ENCODE measurements at regions not wholly inside any gene's neighbourhood (a gene's known extent, or its start where the extent isn't known, plus 50 kb on each side); places are given as distances from the start of the nearest gene placed in this dataset.

DNA sequence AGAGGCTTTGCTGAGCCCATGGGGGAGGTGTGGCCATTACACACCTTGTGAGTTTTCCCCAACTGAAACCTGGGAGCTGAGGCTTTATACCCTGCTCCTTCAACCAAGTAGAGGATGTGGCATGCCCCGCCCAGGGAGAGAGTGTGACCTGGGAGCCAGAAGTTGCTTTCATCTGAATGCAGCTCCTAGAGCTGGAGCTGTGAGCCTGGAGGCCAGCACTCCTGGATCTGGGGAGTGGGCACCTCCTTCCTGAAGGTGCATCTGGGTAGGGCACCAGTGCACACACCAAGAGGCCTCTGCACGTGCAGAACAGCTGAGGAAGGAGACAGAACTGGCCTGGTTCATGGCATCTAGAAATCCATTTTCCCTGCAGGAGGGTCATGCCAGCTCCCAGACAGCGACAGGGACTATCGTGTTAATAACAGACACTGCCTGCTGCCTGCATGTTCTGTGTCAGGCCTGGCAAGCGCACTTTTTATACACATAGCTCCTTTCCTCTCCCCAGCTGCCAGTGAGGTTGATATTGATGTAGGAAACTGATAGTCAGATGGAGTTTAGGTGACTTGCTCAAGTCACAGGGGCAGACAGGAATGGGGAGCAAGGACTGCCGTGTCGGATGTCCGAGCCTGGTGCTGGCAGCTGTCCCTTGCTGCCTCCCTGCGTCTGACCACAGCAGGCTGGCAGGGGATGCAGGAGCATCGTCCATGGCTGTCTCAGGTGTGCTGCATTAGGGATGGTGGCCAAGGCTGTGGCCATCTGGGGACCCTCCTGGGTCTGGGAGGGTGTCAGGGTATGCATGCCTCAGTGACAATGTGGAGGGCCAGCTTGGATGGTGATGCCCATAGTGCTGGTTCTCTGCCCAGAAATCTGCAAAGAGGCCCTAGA, 189.9 kb upstream of the CXCL12 start:
- no peak for TF ChIP-seq EZH2phosphoT487 (IDR thresholded peaks at IDR 0.05; ENCODE audit: insufficient read depth, low read depth)
- no peak for TF ChIP-seq EZH2 (IDR thresholded peaks at IDR 0.05; ENCODE audit: insufficient read depth, poor library complexity, severe bottlenecking)
